ENCODE measurements at regions not wholly inside any gene's neighbourhood (a gene's known extent, or its start where the extent isn't known, plus 50 kb on each side); places are given as distances from the start of the nearest gene placed in this dataset.

- ATAC-seq (ENCODE audit: low read depth) (no peak), DNase-seq (ENCODE audit: low spot score) (no peak)
- Histone ChIP-seq H3K4me1 (ENCODE audit: insufficient read depth, poor library complexity, severe bottlenecking) (no peaks in the 10 kb centered on the region), H3K27me3 (ENCODE audit: insufficient read depth, poor library complexity, severe bottlenecking) (no peaks in the 10 kb centered on the region), H3K4me3 (ENCODE audit: severe bottlenecking) (no peak overlapping the region), H3K36me3 (ENCODE audit: low read depth) (no peaks in the 10 kb centered on the region), H3K9me3 (ENCODE audit: severe bottlenecking) (no peaks in the 10 kb centered on the region), H3K27ac (ENCODE audit: poor library complexity, severe bottlenecking) (no peak overlapping the region)
- TF ChIP-seq, protein P1, sequence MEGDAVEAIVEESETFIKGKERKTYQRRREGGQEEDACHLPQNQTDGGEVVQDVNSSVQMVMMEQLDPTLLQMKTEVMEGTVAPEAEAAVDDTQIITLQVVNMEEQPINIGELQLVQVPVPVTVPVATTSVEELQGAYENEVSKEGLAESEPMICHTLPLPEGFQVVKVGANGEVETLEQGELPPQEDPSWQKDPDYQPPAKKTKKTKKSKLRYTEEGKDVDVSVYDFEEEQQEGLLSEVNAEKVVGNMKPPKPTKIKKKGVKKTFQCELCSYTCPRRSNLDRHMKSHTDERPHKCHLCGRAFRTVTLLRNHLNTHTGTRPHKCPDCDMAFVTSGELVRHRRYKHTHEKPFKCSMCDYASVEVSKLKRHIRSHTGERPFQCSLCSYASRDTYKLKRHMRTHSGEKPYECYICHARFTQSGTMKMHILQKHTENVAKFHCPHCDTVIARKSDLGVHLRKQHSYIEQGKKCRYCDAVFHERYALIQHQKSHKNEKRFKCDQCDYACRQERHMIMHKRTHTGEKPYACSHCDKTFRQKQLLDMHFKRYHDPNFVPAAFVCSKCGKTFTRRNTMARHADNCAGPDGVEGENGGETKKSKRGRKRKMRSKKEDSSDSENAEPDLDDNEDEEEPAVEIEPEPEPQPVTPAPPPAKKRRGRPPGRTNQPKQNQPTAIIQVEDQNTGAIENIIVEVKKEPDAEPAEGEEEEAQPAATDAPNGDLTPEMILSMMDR (IDR thresholded peaks at IDR 0.05; ENCODE audit: poor library complexity, severe bottlenecking): no peak
Measured at GRCh38 chr11:109223451-109223850, 198.5 kb upstream of the C11orf87 start.

GRCh38 chr11:109229682-109230081 lies 192.3 kb upstream of the C11orf87 start:
- H3K4me3 ChIP-seq (ENCODE audit: severe bottlenecking): no peak overlapping the region
- H3K27me3 ChIP-seq (ENCODE audit: insufficient read depth, poor library complexity, severe bottlenecking): no peaks in the 10 kb centered on the region
- no peak overlapping the region for H3K27ac ChIP-seq (ENCODE audit: poor library complexity, severe bottlenecking)
- no peaks in the 10 kb centered on the region for H3K4me1 ChIP-seq (ENCODE audit: insufficient read depth, poor library complexity, severe bottlenecking)
- H3K36me3 ChIP-seq (ENCODE audit: low read depth): no peaks in the 10 kb centered on the region
- no peak for DNase-seq (ENCODE audit: low spot score)
- TF ChIP-seq, protein P1 (IDR thresholded peaks at IDR 0.05; ENCODE audit: poor library complexity, severe bottlenecking): no peak
- no peaks in the 10 kb centered on the region for H3K9me3 ChIP-seq (ENCODE audit: severe bottlenecking)
- ATAC-seq (ENCODE audit: low read depth): no peak

DNA sequence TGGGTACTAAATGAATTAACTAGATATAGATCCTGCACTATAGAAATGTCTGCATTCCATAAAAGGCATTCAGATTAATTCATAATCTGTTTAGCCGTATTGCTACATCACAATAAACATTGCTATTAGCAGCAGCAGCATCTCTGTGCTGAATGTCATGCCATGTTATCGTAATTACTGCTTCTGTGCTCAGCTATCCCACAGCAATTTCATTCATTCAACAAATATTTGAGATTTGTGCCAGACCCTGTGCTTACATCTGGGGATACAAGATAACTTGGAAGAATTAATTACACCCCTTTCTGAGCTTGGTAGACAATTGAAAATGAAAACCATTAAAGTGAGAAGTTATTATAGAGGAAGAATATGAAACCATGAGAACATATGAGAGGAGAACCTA lies 185.8 kb upstream of the C11orf87 start:
- DNase-seq (ENCODE audit: low spot score) (no peak), ATAC-seq (ENCODE audit: low read depth) (no peak)
- TF ChIP-seq, protein P1 (IDR thresholded peaks at IDR 0.05; ENCODE audit: poor library complexity, severe bottlenecking): no peak
- no peak overlapping the region for H3K4me3 ChIP-seq (ENCODE audit: severe bottlenecking)
- no peaks in the 10 kb centered on the region for H3K9me3 ChIP-seq (ENCODE audit: severe bottlenecking)
- H3K27me3 ChIP-seq (ENCODE audit: insufficient read depth, poor library complexity, severe bottlenecking): no peaks in the 10 kb centered on the region
- H3K27ac ChIP-seq (ENCODE audit: poor library complexity, severe bottlenecking): no peak overlapping the region
- no peaks in the 10 kb centered on the region for H3K4me1 ChIP-seq (ENCODE audit: insufficient read depth, poor library complexity, severe bottlenecking)
- no peaks in the 10 kb centered on the region for H3K36me3 ChIP-seq (ENCODE audit: low read depth)

DNA sequence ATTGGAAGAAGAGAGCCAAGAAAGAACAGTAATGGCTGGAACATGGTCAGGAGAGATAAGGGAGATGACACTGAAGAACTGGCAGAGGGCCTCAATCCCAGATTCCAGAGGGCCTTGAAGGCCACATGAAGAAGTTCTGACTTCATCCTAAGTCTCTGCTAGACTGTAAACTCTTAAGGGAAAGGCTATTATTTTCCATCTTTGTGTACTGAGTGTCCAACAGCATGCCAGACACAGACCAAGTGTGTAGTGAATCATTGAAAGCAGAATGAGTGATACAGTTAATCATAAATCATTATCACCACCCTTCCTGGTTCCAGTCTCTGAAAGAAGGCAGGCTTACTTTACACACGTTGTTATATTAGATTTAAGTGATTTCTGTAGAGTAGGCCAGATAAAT lies 185.3 kb upstream of the C11orf87 start:
- Histone ChIP-seq H3K4me3 (ENCODE audit: severe bottlenecking) (no peak overlapping the region), H3K27ac (ENCODE audit: poor library complexity, severe bottlenecking) (no peak overlapping the region), H3K4me1 (ENCODE audit: insufficient read depth, poor library complexity, severe bottlenecking) (no peaks in the 10 kb centered on the region), H3K9me3 (ENCODE audit: severe bottlenecking) (no peaks in the 10 kb centered on the region), H3K27me3 (ENCODE audit: insufficient read depth, poor library complexity, severe bottlenecking) (no peaks in the 10 kb centered on the region), H3K36me3 (ENCODE audit: low read depth) (no peaks in the 10 kb centered on the region)
- TF ChIP-seq, protein P1 (IDR thresholded peaks at IDR 0.05; ENCODE audit: poor library complexity, severe bottlenecking): no peak
- ATAC-seq (ENCODE audit: low read depth): no peak
- no peak for DNase-seq (ENCODE audit: low spot score)

DNA sequence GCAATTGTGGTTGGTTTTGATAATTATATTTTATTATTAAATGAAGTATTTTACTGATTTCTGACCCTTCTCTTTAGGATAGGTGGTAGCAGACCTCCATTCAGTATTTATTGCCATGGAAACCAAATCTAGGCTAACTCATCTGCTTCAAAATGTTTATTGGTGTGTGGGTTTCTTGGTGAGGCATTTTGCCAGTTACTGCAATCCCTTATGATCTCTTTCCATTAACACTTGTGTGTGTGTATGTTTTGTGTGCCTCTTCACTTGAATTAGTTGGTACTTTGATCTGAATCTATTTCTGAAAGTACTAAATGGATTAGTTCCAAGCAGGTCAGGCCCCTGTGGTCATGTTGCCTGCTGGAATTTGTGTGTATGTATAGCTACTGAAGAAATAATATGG lies 184.4 kb upstream of the C11orf87 start:
- TF ChIP-seq, protein P1 (IDR thresholded peaks at IDR 0.05; ENCODE audit: poor library complexity, severe bottlenecking): no peak
- no peak overlapping the region for H3K4me3 ChIP-seq (ENCODE audit: severe bottlenecking)
- H3K27me3 ChIP-seq (ENCODE audit: insufficient read depth, poor library complexity, severe bottlenecking): no peaks in the 10 kb centered on the region
- H3K4me1 ChIP-seq (ENCODE audit: insufficient read depth, poor library complexity, severe bottlenecking): no peaks in the 10 kb centered on the region
- ATAC-seq (ENCODE audit: low read depth) (no peak), DNase-seq (ENCODE audit: low spot score) (no peak)
- H3K9me3 ChIP-seq (ENCODE audit: severe bottlenecking): no peaks in the 10 kb centered on the region
- H3K36me3 ChIP-seq (ENCODE audit: low read depth): no peaks in the 10 kb centered on the region
- H3K27ac ChIP-seq (ENCODE audit: poor library complexity, severe bottlenecking): no peak overlapping the region
